ENCODE measurements at regions not wholly inside any gene's neighbourhood (a gene's known extent, or its start where the extent isn't known, plus 50 kb on each side); places are given as distances from the start of the nearest gene placed in this dataset.

DNA sequence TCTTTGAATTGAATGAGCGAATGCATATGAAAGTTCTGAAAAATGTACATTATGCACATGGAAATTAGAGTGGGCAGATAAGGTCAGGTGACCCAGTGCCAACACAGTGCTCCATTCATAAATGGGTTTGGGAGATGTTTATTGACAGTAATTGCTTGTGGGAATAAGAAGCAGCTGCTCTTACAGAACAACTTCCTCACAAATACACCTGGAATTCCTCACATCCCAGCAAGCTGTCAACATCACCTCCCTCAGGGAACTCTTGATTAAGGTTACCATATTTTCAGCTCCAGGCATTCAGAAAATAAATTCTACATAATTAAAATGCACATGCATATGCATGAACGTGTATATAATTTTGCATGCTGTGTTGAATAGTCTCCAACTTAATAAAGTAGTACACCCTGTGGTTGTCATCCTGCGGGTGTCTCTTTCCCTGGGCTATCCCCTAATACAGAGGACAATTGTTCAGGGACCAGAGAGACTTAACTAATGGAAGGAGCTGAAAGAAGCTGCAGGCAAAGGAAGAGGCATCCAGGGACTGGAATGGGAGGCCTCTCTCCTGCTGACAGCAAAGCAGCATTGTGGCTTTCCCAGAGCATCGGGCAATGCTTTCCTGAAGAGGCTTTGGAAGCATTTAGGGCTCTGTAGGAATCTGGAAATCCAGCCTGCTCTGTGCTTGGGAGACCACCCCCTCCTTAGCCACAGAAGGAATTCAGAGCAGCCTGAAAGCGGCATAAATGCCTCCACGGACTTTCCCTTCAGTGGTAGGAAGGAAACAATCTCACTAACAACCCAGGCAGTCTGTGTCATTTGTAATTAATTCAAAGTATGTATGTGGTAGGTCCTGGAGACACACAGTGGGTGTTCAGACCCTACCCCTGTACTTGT is 55.2 kb upstream of the GNG12 start:
- H3K4me1 ChIP-seq: no peaks in the 10 kb centered on the region
- DNase-seq: no peak

DNA sequence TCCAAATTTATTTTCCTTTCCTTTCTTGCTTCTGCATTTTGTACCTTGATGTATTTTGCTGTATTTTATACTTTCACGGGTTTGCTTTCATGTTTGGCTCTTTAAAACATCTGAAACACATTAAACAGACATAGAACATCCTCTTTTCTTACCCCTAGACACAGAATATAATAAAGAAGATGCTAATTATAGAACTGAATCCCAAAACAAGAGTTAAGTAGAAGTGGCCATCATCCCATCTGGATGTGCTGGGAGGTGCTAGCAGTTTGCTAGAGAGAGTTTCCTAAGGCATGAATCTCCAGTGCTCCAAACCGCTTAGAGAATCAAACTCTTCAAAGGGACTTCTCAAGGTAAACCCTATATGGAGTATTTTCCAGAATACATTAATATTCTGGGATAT is 53.9 kb upstream of the GNG12 start:
- no peak for DNase-seq
- TF ChIP-seq, protein P1, sequence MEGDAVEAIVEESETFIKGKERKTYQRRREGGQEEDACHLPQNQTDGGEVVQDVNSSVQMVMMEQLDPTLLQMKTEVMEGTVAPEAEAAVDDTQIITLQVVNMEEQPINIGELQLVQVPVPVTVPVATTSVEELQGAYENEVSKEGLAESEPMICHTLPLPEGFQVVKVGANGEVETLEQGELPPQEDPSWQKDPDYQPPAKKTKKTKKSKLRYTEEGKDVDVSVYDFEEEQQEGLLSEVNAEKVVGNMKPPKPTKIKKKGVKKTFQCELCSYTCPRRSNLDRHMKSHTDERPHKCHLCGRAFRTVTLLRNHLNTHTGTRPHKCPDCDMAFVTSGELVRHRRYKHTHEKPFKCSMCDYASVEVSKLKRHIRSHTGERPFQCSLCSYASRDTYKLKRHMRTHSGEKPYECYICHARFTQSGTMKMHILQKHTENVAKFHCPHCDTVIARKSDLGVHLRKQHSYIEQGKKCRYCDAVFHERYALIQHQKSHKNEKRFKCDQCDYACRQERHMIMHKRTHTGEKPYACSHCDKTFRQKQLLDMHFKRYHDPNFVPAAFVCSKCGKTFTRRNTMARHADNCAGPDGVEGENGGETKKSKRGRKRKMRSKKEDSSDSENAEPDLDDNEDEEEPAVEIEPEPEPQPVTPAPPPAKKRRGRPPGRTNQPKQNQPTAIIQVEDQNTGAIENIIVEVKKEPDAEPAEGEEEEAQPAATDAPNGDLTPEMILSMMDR (IDR thresholded peaks at IDR 0.05; ENCODE audit: low read depth, low read length): no peak
- no peak overlapping the region for H3K4me3 ChIP-seq (ENCODE audit: low read depth, low read length)
- no peaks in the 10 kb centered on the region for H3K9me3 ChIP-seq
- no peaks in the 10 kb centered on the region for H3K36me3 ChIP-seq
- H3K27me3 ChIP-seq: no peaks in the 10 kb centered on the region
- no peaks in the 10 kb centered on the region for H3K4me1 ChIP-seq

More for the DNA sequence above, 55.2 kb upstream of the GNG12 start:
- TF ChIP-seq, protein P1 (IDR thresholded peaks at IDR 0.05; ENCODE audit: low read depth, low read length): no peak
- no peaks in the 10 kb centered on the region for H3K9me3 ChIP-seq
- no peaks in the 10 kb centered on the region for H3K36me3 ChIP-seq
- no peak overlapping the region for H3K4me3 ChIP-seq (ENCODE audit: low read depth, low read length)
- no peaks in the 10 kb centered on the region for H3K27me3 ChIP-seq

DNA sequence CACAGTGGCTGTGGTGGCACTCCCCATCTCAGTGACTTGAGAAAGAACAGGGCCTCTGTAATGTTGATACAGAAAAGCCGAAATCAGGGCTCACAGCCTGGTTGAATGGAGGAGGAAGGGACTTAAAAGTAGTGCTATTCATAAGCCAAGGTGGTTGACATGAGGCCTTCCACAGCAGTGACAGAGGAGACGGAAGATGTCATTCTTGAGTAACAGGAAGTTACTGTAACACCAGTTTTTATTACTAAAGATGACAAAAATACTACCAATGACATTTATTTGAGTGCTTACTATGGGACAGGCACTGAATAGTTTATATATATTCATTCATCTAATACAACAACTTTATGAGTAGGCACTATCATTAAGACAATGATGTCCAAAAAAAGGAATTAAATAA is 52.8 kb upstream of the GNG12 start:
- no peaks in the 10 kb centered on the region for H3K4me1 ChIP-seq
- no peaks in the 10 kb centered on the region for H3K9me3 ChIP-seq
- no peaks in the 10 kb centered on the region for H3K36me3 ChIP-seq
- no peak for DNase-seq
- no peak overlapping the region for H3K4me3 ChIP-seq (ENCODE audit: low read depth, low read length)
- H3K27me3 ChIP-seq: no peaks in the 10 kb centered on the region
- TF ChIP-seq, protein P1 (IDR thresholded peaks at IDR 0.05; ENCODE audit: low read depth, low read length): no peak

DNA sequence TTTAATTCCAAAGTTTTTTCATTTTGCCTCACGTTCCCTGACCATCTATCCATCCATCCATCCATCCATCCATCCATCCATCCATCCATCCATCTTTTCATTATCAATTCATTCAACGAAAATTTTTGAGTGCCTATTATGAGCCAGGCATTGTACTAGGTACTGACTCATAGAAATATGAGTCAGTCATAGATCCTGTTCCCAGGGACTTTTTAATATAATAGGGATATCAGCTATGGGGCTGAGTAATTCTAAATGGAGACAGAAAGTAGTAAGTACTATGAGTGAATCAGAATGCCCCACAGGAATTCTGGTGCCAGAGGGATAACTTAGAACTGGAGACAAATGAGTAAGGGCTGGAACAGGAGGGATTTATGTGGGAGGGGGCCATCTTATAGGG is 49.8 kb upstream of the GNG12 start:
- no peaks in the 10 kb centered on the region for H3K4me1 ChIP-seq
- H3K36me3 ChIP-seq: no peaks in the 10 kb centered on the region
- no peaks in the 10 kb centered on the region for H3K9me3 ChIP-seq
- H3K4me3 ChIP-seq (ENCODE audit: low read depth, low read length): no peak overlapping the region
- TF ChIP-seq, protein P1 (IDR thresholded peaks at IDR 0.05; ENCODE audit: low read depth, low read length): no peak
- no peak for DNase-seq
- H3K27me3 ChIP-seq: no peaks in the 10 kb centered on the region
